ENCODE measurements at regions not wholly inside any gene's neighbourhood (a gene's known extent, or its start where the extent isn't known, plus 50 kb on each side); places are given as distances from the start of the nearest gene placed in this dataset.

GRCh38 chr7:41891950-41892349, 189.1 kb upstream of the INHBA start:
- TF ChIP-seq ZBTB33 (IDR thresholded peaks at IDR 0.05) (no peak), CTCF (IDR thresholded peaks at IDR 0.05; ENCODE audit: low read depth, low read length, missing input control) (no peak), YY1 (IDR thresholded peaks at IDR 0.05) (no peak), FOXA1 (IDR thresholded peaks at IDR 0.05) (no peak), HNF4A (conservative IDR thresholded peaks at IDR 0.05) (no peak), SP1 (IDR thresholded peaks at IDR 0.05) (no peak), RAD21 (IDR thresholded peaks at IDR 0.05) (no peak), NR2F2 (IDR thresholded peaks at IDR 0.05) (no peak), FOXA2 (IDR thresholded peaks at IDR 0.05) (no peak), EGR1 (IDR thresholded peaks at IDR 0.05; ENCODE audit: low read depth in 2 of 2) (no peak)

GRCh38 chr7:41890631-41891274, 187.9 kb upstream of the INHBA start:
- no peaks in the 10 kb centered on the region for H3K27me3 ChIP-seq (ENCODE audit: control insufficient read depth in 4 of 4, insufficient read depth in 4 of 4, low read length in 3 of 4)
- no peak overlapping the region for H3K4me3 ChIP-seq (ENCODE audit: low read depth in 1 of 3, low read length in 3 of 3)
- H3K9ac ChIP-seq (ENCODE audit: low read depth in 1 of 2, low read length in 2 of 2), result no peak overlapping the region
- H3K36me3 ChIP-seq (ENCODE audit: control insufficient read depth in 4 of 4, insufficient read depth in 3 of 4, low read depth in 1 of 4, low read length in 3 of 4), result no peaks in the 10 kb centered on the region
- TF ChIP-seq FOXA2 (IDR thresholded peaks at IDR 0.05), result no peak
- TF ChIP-seq EGR1 (IDR thresholded peaks at IDR 0.05; ENCODE audit: low read depth in 2 of 2), result no peak
- no peak for TF ChIP-seq SP1 (IDR thresholded peaks at IDR 0.05)
- no peak for TF ChIP-seq ZBTB33 (IDR thresholded peaks at IDR 0.05)
- no peak for TF ChIP-seq FOXA1 (IDR thresholded peaks at IDR 0.05)
- no peak for TF ChIP-seq REST (IDR thresholded peaks at IDR 0.05)
- no peak for TF ChIP-seq RAD21 (IDR thresholded peaks at IDR 0.05)
- no peak for TF ChIP-seq RXRA (IDR thresholded peaks at IDR 0.05)
- no peak for TF ChIP-seq HNF4G (IDR thresholded peaks at IDR 0.05)
- TF ChIP-seq MAX (IDR thresholded peaks at IDR 0.05), result no peak
- no peak for TF ChIP-seq HNF4A (conservative IDR thresholded peaks at IDR 0.05)
- TF ChIP-seq YY1 (IDR thresholded peaks at IDR 0.05), result no peak
- no peak for TF ChIP-seq ATF3 (IDR thresholded peaks at IDR 0.05)
- no peak for TF ChIP-seq TAF1 (conservative IDR thresholded peaks at IDR 0.05)
- DNase-seq (ENCODE audit: low spot score), result no peak
- no peak overlapping the region for H3K27ac ChIP-seq (ENCODE audit: low read depth in 1 of 2, low read length in 2 of 2)
- 80% methylated on average over 9 of the region's 9 CpGs for WGBS
- no peaks in the 10 kb centered on the region for H3K4me1 ChIP-seq (ENCODE audit: control insufficient read depth in 4 of 4, insufficient read depth in 4 of 4, low read length in 3 of 4)
- H3K9me3 ChIP-seq (ENCODE audit: control insufficient read depth in 4 of 4, low read length in 3 of 4), result no peaks in the 10 kb centered on the region

More at GRCh38 chr7:41891950-41892349, 189.1 kb upstream of the INHBA start:
- no peaks in the 10 kb centered on the region for H3K9me3 ChIP-seq (ENCODE audit: control insufficient read depth in 4 of 4, low read length in 3 of 4)
- H3K4me3 ChIP-seq (ENCODE audit: low read depth in 1 of 3, low read length in 3 of 3), result no peak overlapping the region
- H3K4me1 ChIP-seq (ENCODE audit: control insufficient read depth in 4 of 4, insufficient read depth in 4 of 4, low read length in 3 of 4), result no peaks in the 10 kb centered on the region
- H3K27me3 ChIP-seq (ENCODE audit: control insufficient read depth in 4 of 4, insufficient read depth in 4 of 4, low read length in 3 of 4), result no peaks in the 10 kb centered on the region
- no peak overlapping the region for H3K9ac ChIP-seq (ENCODE audit: low read depth in 1 of 2, low read length in 2 of 2)
- 84% methylated on average over 8 of the region's 8 CpGs for WGBS
- no peaks in the 10 kb centered on the region for H3K36me3 ChIP-seq (ENCODE audit: control insufficient read depth in 4 of 4, insufficient read depth in 3 of 4, low read depth in 1 of 4, low read length in 3 of 4)
- no peak overlapping the region for H3K27ac ChIP-seq (ENCODE audit: low read depth in 1 of 2, low read length in 2 of 2)
- DNase-seq (ENCODE audit: low spot score), result no peak
